ENCODE measurements at regions not wholly inside any gene's neighbourhood (a gene's known extent, or its start where the extent isn't known, plus 50 kb on each side); places are given as distances from the start of the nearest gene placed in this dataset.

GRCh38 chr5:144844086-144844485 lies 673.4 kb downstream of the KCTD16 start:
- no peak for DNase-seq
- intact Hi-C loops (cut with DNase I) = no loop called here

- intact Hi-C loops (cut with DNase I) = no loop called here
- no peak for DNase-seq
Observed at GRCh38 chr5:144832416-144832815, 661.7 kb downstream of the KCTD16 start.

GRCh38 chr5:144831650-144832049 lies 661.0 kb downstream of the KCTD16 start:
- DNase-seq = no peak
- intact Hi-C loops (cut with DNase I) = no loop called here

GRCh38 chr5:144822503-144822902 lies 651.8 kb downstream of the KCTD16 start:
- no peak for DNase-seq
- intact Hi-C loops (cut with DNase I) = no loop called here

GRCh38 chr5:144820278-144820677 lies 649.6 kb downstream of the KCTD16 start:
- intact Hi-C loops (cut with DNase I) = no loop called here
- DNase-seq = no peak

- intact Hi-C loops (cut with DNase I) = no loop called here
- no peak for DNase-seq
Observed at GRCh38 chr5:144815131-144815530, 644.5 kb downstream of the KCTD16 start.

- intact Hi-C loops (cut with DNase I) = no loop called here
- DNase-seq = no peak
Observed at GRCh38 chr5:144812763-144813162, 642.1 kb downstream of the KCTD16 start.

- intact Hi-C loops (cut with DNase I) = no loop called here
- DNase-seq = no peak
Observed at GRCh38 chr5:144800169-144800568, 629.5 kb downstream of the KCTD16 start.

GRCh38 chr5:144798595-144798994 lies 627.9 kb downstream of the KCTD16 start:
- intact Hi-C loops (cut with DNase I) = no loop called here
- no peak for DNase-seq

- no peak for DNase-seq
- intact Hi-C loops (cut with DNase I) = no loop called here
Observed at GRCh38 chr5:144794922-144795321, 624.2 kb downstream of the KCTD16 start.

- intact Hi-C loops (cut with DNase I) = no loop called here
- DNase-seq = no peak
Observed at GRCh38 chr5:144788556-144788955, 617.9 kb downstream of the KCTD16 start.

- intact Hi-C loops (cut with DNase I) = no loop called here
- no peak for DNase-seq
Observed at GRCh38 chr5:144788046-144788445, 617.4 kb downstream of the KCTD16 start.

- no peak for DNase-seq
- intact Hi-C loops (cut with DNase I) = no loop called here
Observed at GRCh38 chr5:144779368-144779767, 608.7 kb downstream of the KCTD16 start.

GRCh38 chr5:144778561-144778960 lies 607.9 kb downstream of the KCTD16 start:
- DNase-seq = no peak
- intact Hi-C loops (cut with DNase I) = no loop called here

- DNase-seq = no peak
- intact Hi-C loops (cut with DNase I) = no loop called here
Observed at GRCh38 chr5:144774197-144774596, 603.5 kb downstream of the KCTD16 start.

GRCh38 chr5:144773628-144774027 lies 603.0 kb downstream of the KCTD16 start:
- no peak for DNase-seq
- intact Hi-C loops (cut with DNase I) = no loop called here

- intact Hi-C loops (cut with DNase I) = no loop called here
Observed at GRCh38 chr5:144771802-144772201, 601.1 kb downstream of the KCTD16 start.

GRCh38 chr5:144742361-144742760 lies 571.7 kb downstream of the KCTD16 start:
- intact Hi-C loops (cut with DNase I) = no loop called here
- no peak for DNase-seq

More at GRCh38 chr5:144771802-144772201, 601.1 kb downstream of the KCTD16 start:
- no peak for DNase-seq

GRCh38 chr5:144731786-144732185 lies 561.1 kb downstream of the KCTD16 start:
- intact Hi-C loops (cut with DNase I) = no loop called here
- no peak for DNase-seq

- DNase-seq = no peak
- intact Hi-C loops (cut with DNase I) = no loop called here
Observed at GRCh38 chr5:144712090-144712489, 541.4 kb downstream of the KCTD16 start.

GRCh38 chr5:144711172-144711571 lies 540.5 kb downstream of the KCTD16 start:
- intact Hi-C loops (cut with DNase I) = no loop called here
- no peak for DNase-seq

- intact Hi-C loops (cut with DNase I) = no loop called here
- no peak for DNase-seq
Observed at GRCh38 chr5:144710637-144711036, 540.0 kb downstream of the KCTD16 start.
